Adrenal gland (tissue), 9 donors: ENCODE measurements at regions not wholly inside any gene's neighbourhood (a gene's known extent, or its start where the extent isn't known, plus 50 kb on each side); places are given as distances from the start of the nearest gene placed in this dataset.
"Not testable (repeated sequence)": the region's sequence is repeated elsewhere in the genome, so short reads cannot be mapped to it uniquely, and the experiment has no call there.

Source experiments
- DNase-seq, 7 donors: peaks; one replicate each; pipeline ENCODE4 v3.0.0-alpha.2; 2019 to 2020
- H3K27ac ChIP-seq, 5 donors: fragments of 200-600 bp; sonication (generic) in 4 of 5; 1 replicate in 3 of 5; 2 replicates in 2 of 5; pipeline versions ENCODE4 v1.5.1 to v1.8.0; 2016 to 2020; ENCODE audit warnings: mild to moderate bottlenecking in 1 of 5
- H3K27me3 ChIP-seq: fragments of 200-600 bp; 2 replicates; pipeline ENCODE4 v1.8.0; 2021
- H3K36me3 ChIP-seq, 2 donors: fragments of 200-600 bp; replicated peaks in 1 of 2; 1 replicate in 1 of 2; 2 replicates in 1 of 2; pipeline versions ENCODE4 v1.5.1 to v1.8.0; 2018 to 2022
- H3K4me1 ChIP-seq, 2 donors: fragments of 200-600 bp; replicated peaks in 1 of 2; 1 replicate in 1 of 2; 2 replicates in 1 of 2; pipeline versions ENCODE4 v1.5.1 to v1.8.0; 2018 to 2021
- H3K4me3 ChIP-seq, 4 donors: fragments of 200-600 bp; sonication (generic) in 3 of 4; one replicate each; pipeline ENCODE4 v1.5.1; 2016 to 2018
- H3K9me3 ChIP-seq, 3 donors: fragments of 200-600 bp; sonication (generic) in 1 of 3; replicated peaks in 1 of 3; 1 replicate in 2 of 3; 2 replicates in 1 of 3; pipeline versions ENCODE4 v1.5.1 to v1.8.0; 2016 to 2021
- POLR2A ChIP-seq, 2 donors: fragments of 450-650 bp; IDR thresholded peaks; one replicate each; pipeline ENCODE4 v1.6.1; 2017; ENCODE audit warnings: antibody characterized with exemption in 2 of 2, mild to moderate bottlenecking in 2 of 2, moderate library complexity in 1 of 2
- WGBS, 4 donors: extraction: QIAGEN DNeasy Blood & Tissue Kit in 2 of 4; methylation state at CpG; one replicate each; pipeline versions ENCODE4 v1.1.5 to v1.1.7; 2013 to 2017; 5-methylcytosine and 5-hydroxymethylcytosine counted together
- intact Hi-C, 2 donors: fragments of 100-400 bp; cut with DNase I; formaldehyde crosslinking; loops; one replicate each; pipeline versions ENCODE4 v1.14.1 to v1.15.0; 2022 to 2023
- TF ChIP-seq, protein P1 (sequence below), 6 experiments: fragments of 450-650 bp in 4 of 6; fragments of 200-600 bp in 2 of 6; sonication (generic) in 1 of 6; IDR thresholded peaks; 1 replicate in 5 of 6; 2 replicates in 1 of 6; pipeline versions ENCODE4 v1.5.1 to v1.8.0; 2016 to 2021; ENCODE audit warnings: antibody characterized with exemption in 6 of 6, mild to moderate bottlenecking in 2 of 6, moderate library complexity in 1 of 6
- donor health status: healthy with polysubstance abuse.
- donor health status: Bipolar disorder and iron deficiency.
- donor health status: DM: yes; HTN: yes; CAD: no.
- donor health status: DM: no; HTN: no; CAD: no.
- donor health status: DM: no; HTN: no; CAD: no.

DNA sequence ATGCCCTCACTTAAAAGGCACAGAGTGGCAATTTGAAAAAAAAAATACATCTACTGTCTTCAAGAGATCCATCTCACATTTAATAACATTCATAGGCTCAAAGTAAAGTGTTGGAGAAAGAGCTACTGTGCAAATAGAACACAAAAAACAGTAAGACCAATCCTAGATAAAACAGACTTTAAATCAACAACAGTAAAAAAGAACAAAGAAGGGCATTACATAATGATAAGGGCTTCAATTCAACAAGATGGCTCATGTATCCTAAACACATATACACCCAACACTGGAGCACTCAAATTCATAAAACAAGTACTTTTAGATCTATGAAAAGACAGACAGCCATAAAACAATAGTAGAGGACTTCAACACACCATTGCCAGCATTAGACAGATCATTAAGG lies 93.6 kb upstream of the PCED1B start:
- TF ChIP-seq, protein P1, sequence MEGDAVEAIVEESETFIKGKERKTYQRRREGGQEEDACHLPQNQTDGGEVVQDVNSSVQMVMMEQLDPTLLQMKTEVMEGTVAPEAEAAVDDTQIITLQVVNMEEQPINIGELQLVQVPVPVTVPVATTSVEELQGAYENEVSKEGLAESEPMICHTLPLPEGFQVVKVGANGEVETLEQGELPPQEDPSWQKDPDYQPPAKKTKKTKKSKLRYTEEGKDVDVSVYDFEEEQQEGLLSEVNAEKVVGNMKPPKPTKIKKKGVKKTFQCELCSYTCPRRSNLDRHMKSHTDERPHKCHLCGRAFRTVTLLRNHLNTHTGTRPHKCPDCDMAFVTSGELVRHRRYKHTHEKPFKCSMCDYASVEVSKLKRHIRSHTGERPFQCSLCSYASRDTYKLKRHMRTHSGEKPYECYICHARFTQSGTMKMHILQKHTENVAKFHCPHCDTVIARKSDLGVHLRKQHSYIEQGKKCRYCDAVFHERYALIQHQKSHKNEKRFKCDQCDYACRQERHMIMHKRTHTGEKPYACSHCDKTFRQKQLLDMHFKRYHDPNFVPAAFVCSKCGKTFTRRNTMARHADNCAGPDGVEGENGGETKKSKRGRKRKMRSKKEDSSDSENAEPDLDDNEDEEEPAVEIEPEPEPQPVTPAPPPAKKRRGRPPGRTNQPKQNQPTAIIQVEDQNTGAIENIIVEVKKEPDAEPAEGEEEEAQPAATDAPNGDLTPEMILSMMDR (IDR thresholded peaks at IDR 0.05): no peak
- no peak for TF ChIP-seq POLR2A (IDR thresholded peaks at IDR 0.05)
- Histone ChIP-seq H3K27ac (no peak overlapping the region), H3K9me3 (no peaks in the 10 kb centered on the region), H3K4me1 (no peaks in the 10 kb centered on the region), H3K36me3 (no peaks in the 10 kb centered on the region), H3K4me3 (no peak overlapping the region), H3K27me3 (no peaks in the 10 kb centered on the region)
- intact Hi-C loops: no loop called here
- no peak for DNase-seq

DNA sequence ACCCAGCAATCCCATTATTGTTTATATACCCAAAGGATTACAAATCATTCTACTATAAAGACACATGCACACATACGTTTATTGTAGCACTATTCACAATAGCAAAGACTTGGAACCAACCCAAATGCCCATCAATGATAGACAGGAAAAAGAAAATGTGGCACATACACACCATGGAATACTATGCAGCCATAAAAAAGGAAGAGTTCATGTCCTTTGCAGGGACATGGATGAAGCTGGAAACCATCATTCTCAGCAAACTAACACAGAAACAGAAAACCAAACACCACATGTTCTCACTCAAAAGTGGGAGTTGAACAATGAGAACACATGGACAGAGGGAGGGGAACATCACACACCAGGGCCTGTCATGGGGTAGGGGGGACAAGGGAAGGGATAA lies 91.3 kb upstream of the PCED1B start:
- 48 to 56% (median 53%) methylated on average over 1 of the region's 1 CpG for WGBS, 4 donors
- DNase-seq, H3K27me3 ChIP-seq, H3K4me3 ChIP-seq, intact Hi-C loops, H3K36me3 ChIP-seq, H3K9me3 ChIP-seq, H3K4me1 ChIP-seq, H3K27ac ChIP-seq: not testable (repeated sequence)

DNA sequence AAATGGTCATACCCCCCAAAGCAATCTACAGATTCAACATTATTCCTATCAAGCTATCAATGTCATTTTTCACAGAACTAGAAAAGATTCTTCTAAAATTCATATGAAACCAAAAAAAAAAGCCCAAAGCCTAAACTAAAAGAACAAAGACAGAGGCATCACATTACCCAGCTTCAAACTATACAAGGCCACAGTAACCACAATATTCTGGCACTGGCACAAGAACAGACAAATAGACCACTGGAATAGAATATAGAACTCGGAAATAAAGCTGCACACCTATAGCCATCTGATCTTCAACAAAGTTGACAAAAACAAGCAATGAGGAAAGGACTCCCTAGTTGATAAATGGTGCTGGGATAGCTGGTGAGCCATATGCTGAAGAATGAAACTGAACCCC lies 89.2 kb upstream of the PCED1B start:
- intact Hi-C loops: no loop called here
- H3K36me3 ChIP-seq: no peaks in the 10 kb centered on the region
- no peaks in the 10 kb centered on the region for H3K4me1 ChIP-seq
- no peak overlapping the region for H3K4me3 ChIP-seq
- no peaks in the 10 kb centered on the region for H3K9me3 ChIP-seq
- WGBS, 4 donors: 55 to 75% (median 62%) methylated on average over 1 of the region's 1 CpG
- no peak overlapping the region for H3K27ac ChIP-seq
- TF ChIP-seq, protein P1 (IDR thresholded peaks at IDR 0.05): no peak
- TF ChIP-seq POLR2A (IDR thresholded peaks at IDR 0.05): no peak
- no peaks in the 10 kb centered on the region for H3K27me3 ChIP-seq
- DNase-seq: no peak

DNA sequence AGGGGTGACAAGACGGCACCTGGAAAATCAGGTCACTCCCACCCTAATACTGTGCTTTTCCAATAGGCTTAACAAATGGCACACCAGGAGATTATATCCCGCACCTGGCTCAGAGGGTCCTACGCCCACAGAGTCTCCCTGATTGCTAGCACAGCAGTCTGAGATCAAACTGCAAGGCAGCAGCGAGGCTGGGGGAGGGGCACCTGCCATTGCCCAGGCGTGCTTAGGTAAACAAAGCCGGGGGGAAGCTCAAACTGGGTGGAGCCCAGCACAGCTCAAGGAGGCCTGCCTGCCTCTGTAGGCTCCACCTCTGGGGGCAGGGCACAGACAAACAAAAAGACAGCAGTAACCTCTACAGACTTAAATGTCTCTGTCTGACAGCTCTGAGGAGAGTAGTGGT lies 87.4 kb upstream of the PCED1B start:
- H3K27me3 ChIP-seq, H3K9me3 ChIP-seq, H3K27ac ChIP-seq, H3K4me1 ChIP-seq, H3K36me3 ChIP-seq, DNase-seq, intact Hi-C loops, H3K4me3 ChIP-seq: not testable (repeated sequence)
- 76 to 100% (median 92%) methylated on average over 3 to 6 of the region's 6 CpGs for WGBS, 4 donors

DNA sequence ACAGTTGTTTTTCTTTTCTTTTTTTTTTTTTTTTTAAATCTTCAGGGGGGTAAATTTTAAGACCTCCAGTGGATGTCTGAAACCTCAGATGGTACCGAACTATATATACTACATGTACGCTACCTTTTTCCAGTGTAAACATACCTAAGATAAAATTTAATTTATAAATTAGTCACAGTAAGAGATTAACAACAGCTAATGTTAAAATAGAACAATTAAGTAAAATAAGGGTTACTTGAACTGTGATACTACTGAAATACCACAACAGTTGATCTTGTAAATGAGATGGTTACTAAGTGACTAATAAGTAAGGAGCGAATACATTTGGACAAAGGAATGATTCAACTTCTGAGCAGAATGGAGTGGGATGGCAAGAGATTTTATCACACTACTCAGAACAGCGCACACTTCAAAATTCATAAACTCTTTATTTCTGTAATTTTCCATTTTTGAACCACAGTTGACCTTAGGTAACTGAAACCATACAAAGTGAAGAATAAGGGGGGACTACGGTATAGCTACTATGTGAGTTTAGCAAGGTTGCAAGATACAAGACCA lies 80.5 kb upstream of the PCED1B start:
- no peaks in the 10 kb centered on the region for H3K27me3 ChIP-seq
- H3K4me1 ChIP-seq: no peaks in the 10 kb centered on the region
- no peak overlapping the region for H3K4me3 ChIP-seq
- TF ChIP-seq POLR2A (IDR thresholded peaks at IDR 0.05): no peak
- TF ChIP-seq, protein P1 (IDR thresholded peaks at IDR 0.05): no peak
- no peak overlapping the region for H3K27ac ChIP-seq
- no peaks in the 10 kb centered on the region for H3K9me3 ChIP-seq
- H3K36me3 ChIP-seq: no peaks in the 10 kb centered on the region
- intact Hi-C loops: no loop called here
- WGBS, 4 donors: 86 to 92% (median 89%) methylated on average over 5 of the region's 5 CpGs
- no peak for DNase-seq
